NCI-H774 (cell line): ENCODE measurements at regions not wholly inside any gene's neighbourhood (a gene's known extent, or its start where the extent isn't known, plus 50 kb on each side); places are given as distances from the start of the nearest gene placed in this dataset.

Experiments
- DNase-seq: peaks from one replicate; lab custom pipeline; 2025; lab: John Stamatoyannopoulos, UW

GRCh38 chr5:168165221-168165914 is 126.1 kb upstream of the WWC1 start:
- DNase-seq = peak; percentile 29

- no peak for DNase-seq
Observed at GRCh38 chr5:168165977-168166376, 125.5 kb upstream of the WWC1 start.

- DNase-seq = no peak
Observed at GRCh38 chr5:168167338-168167737, 124.1 kb upstream of the WWC1 start.

- no peak for DNase-seq
Observed at GRCh38 chr5:168168978-168169698, 122.3 kb upstream of the WWC1 start.

- DNase-seq = no peak
Observed at GRCh38 chr5:168169791-168170190, 121.7 kb upstream of the WWC1 start.

- DNase-seq = no peak
Observed at GRCh38 chr5:168171901-168172759, 119.3 kb upstream of the WWC1 start.

- no peak for DNase-seq
Observed at GRCh38 chr5:168172760-168173223, 118.7 kb upstream of the WWC1 start.

- no peak for DNase-seq
Observed at GRCh38 chr5:168174376-168174775, 117.1 kb upstream of the WWC1 start.

- no peak for DNase-seq
Observed at GRCh38 chr5:168176251-168176650, 115.2 kb upstream of the WWC1 start.

GRCh38 chr5:168176941-168177340 is 114.5 kb upstream of the WWC1 start:
- no peak for DNase-seq

- DNase-seq = no peak
Observed at GRCh38 chr5:168177831-168178450, 113.5 kb upstream of the WWC1 start.

GRCh38 chr5:168179192-168179593 is 112.3 kb upstream of the WWC1 start:
- DNase-seq = no peak

- no peak for DNase-seq
Observed at GRCh38 chr5:168182269-168182668, 109.2 kb upstream of the WWC1 start.

- DNase-seq = no peak
Observed at GRCh38 chr5:168184103-168184502, 107.3 kb upstream of the WWC1 start.

- DNase-seq = no peak
Observed at GRCh38 chr5:168186289-168187074, 105.0 kb upstream of the WWC1 start.

GRCh38 chr5:168187614-168188013 is 103.8 kb upstream of the WWC1 start:
- DNase-seq = no peak

GRCh38 chr5:168188182-168188581 is 103.3 kb upstream of the WWC1 start:
- DNase-seq = no peak

GRCh38 chr5:168192120-168192519 is 99.3 kb upstream of the WWC1 start:
- DNase-seq = no peak

GRCh38 chr5:168193493-168194250 is 97.8 kb upstream of the WWC1 start:
- DNase-seq = no peak

GRCh38 chr5:168195110-168195509 is 96.3 kb upstream of the WWC1 start:
- no peak for DNase-seq

- DNase-seq = no peak
Observed at GRCh38 chr5:168198359-168198758, 93.1 kb upstream of the WWC1 start.
